Neutrophil (primary cell): ENCODE measurements at regions not wholly inside any gene's neighbourhood (a gene's known extent, or its start where the extent isn't known, plus 50 kb on each side); places are given as distances from the start of the nearest gene placed in this dataset.

Experiments used
- H3K27ac ChIP-seq: fragments of 200-600 bp; sonication (generic); 2 replicates; pipeline ENCODE4 v1.5.1; 2016; ENCODE audit warnings: mild to moderate bottlenecking, moderate library complexity
- H3K27me3 ChIP-seq: fragments of 200-600 bp; sonication (generic); 2 replicates; pipeline ENCODE4 v1.6.0; 2016; ENCODE audit warnings: mild to moderate bottlenecking
- H3K36me3 ChIP-seq: fragments of 200-600 bp; sonication (generic); 2 replicates; pipeline ENCODE4 v1.5.1; 2017
- H3K4me1 ChIP-seq, 2 experiments: fragments of 200-600 bp in 1 of 2; sonication (generic) in 1 of 2; 1 replicate in 1 of 2; 2 replicates in 1 of 2; pipeline versions ENCODE4 v1.5.1 to v1.6.1; 2013 to 2016; ENCODE audit warnings: low read depth in 1 of 2, low read length in 1 of 2, mild to moderate bottlenecking in 1 of 2, moderate library complexity in 1 of 2; ENCODE audit not compliant: control insufficient read depth in 1 of 2, insufficient read depth in 1 of 2
- H3K4me3 ChIP-seq, 2 experiments: fragments of 200-600 bp in 1 of 2; sonication (generic) in 1 of 2; 1 replicate in 1 of 2; 2 replicates in 1 of 2; pipeline ENCODE4 v1.5.1; 2013 to 2016; ENCODE audit warnings: low read depth in 1 of 2, low read length in 1 of 2, mild to moderate bottlenecking in 1 of 2, moderate library complexity in 1 of 2
- H3K9me3 ChIP-seq: fragments of 200-600 bp; sonication (generic); 2 replicates; pipeline ENCODE4 v1.5.1; 2016
- TF ChIP-seq, protein P1 (sequence below): fragments of 200-600 bp; sonication (generic); IDR thresholded peaks from 2 replicates; pipeline ENCODE4 v1.5.1; 2016; ENCODE audit warnings: antibody characterized with exemption

DNA sequence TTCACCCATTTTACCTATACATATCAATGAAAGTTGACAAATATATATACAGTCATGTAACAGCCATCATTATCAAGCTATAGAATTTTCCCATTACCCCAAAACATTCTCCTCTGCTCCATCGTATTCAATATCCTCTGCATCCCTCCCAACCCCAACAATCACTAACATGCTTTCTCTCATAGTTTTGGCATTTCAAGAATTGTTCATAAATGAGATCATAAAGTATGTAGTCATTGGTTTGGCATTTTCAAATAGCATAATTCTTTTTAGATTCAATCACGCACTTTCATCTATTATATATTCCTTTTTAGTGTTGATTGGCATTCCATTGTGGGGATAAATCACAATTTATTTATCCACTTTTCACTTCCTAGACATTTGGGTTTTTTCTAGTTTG, 866.0 kb upstream of the TMEM132C start:
- TF ChIP-seq, protein P1, sequence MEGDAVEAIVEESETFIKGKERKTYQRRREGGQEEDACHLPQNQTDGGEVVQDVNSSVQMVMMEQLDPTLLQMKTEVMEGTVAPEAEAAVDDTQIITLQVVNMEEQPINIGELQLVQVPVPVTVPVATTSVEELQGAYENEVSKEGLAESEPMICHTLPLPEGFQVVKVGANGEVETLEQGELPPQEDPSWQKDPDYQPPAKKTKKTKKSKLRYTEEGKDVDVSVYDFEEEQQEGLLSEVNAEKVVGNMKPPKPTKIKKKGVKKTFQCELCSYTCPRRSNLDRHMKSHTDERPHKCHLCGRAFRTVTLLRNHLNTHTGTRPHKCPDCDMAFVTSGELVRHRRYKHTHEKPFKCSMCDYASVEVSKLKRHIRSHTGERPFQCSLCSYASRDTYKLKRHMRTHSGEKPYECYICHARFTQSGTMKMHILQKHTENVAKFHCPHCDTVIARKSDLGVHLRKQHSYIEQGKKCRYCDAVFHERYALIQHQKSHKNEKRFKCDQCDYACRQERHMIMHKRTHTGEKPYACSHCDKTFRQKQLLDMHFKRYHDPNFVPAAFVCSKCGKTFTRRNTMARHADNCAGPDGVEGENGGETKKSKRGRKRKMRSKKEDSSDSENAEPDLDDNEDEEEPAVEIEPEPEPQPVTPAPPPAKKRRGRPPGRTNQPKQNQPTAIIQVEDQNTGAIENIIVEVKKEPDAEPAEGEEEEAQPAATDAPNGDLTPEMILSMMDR = no peak
- H3K27ac ChIP-seq = no peak overlapping the region
- H3K4me3 ChIP-seq = no peak overlapping the region
- no peaks in the 10 kb centered on the region for H3K4me1 ChIP-seq
- no peaks in the 10 kb centered on the region for H3K36me3 ChIP-seq
- H3K9me3 ChIP-seq = no peaks in the 10 kb centered on the region
- H3K27me3 ChIP-seq = no peaks in the 10 kb centered on the region

DNA sequence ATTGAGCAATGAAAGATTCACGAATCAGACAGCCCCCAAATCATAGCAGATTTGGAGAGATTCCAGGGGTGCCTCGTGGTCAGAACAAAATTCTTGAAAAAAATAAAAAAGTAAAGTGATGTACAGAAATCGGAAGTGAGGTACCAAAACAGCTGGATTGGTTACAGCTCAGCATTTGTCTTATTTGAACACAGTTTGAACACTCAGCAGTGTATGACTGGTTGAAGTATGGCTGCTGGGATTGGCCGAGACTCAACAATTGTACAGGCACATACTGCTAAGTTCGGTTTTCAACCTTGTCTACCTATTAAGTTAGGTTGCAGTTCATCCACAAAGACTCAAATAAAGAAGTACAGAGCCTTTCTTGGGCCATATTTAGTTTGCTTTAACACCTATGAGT, 865.4 kb upstream of the TMEM132C start:
- Histone ChIP-seq H3K9me3 (no peaks in the 10 kb centered on the region), H3K4me1 (no peaks in the 10 kb centered on the region), H3K27ac (no peak overlapping the region), H3K36me3 (no peaks in the 10 kb centered on the region), H3K27me3 (no peaks in the 10 kb centered on the region), H3K4me3 (no peak overlapping the region)
- TF ChIP-seq, protein P1 = no peak

DNA sequence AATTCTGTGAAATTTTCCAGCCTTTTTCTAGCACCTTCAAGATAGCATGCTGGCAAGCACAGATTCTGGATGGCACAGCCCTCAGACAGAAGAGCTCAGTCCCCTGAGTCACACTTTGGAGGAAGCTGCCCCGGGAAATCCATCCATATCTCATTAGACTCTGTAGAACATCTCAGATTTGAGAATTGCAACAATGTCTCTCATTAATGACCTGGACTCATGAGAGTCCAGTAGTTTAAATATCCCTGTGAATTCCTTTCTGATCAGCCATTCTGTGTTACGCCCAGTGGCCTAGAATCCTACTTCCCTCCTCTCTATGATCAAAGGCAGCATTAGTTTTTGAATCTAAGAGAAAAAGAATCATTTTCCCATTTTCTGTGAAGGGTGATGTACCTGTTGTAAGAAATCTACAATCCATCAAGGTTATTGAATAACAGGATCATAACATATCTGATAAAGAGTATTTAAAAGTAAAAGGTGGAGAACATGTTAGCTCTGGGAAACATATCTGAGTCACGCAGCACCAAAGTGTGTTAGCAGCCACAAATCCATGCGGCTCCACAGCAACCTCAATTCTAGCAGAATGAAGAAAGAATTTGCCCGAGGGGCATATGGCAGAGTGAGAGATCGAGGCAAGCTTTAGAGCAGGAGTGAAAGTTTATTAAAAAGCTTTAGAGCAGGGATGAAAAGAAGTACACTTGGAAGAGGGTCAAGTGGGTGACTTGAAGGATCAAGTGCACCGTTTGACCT, 855.6 kb upstream of the TMEM132C start:
- Histone ChIP-seq H3K27me3 (no peaks in the 10 kb centered on the region), H3K36me3 (no peaks in the 10 kb centered on the region), H3K9me3 (no peaks in the 10 kb centered on the region), H3K4me3 (no peak overlapping the region), H3K27ac (no peak overlapping the region), H3K4me1 (no peaks in the 10 kb centered on the region)
- TF ChIP-seq, protein P1 = no peak

DNA sequence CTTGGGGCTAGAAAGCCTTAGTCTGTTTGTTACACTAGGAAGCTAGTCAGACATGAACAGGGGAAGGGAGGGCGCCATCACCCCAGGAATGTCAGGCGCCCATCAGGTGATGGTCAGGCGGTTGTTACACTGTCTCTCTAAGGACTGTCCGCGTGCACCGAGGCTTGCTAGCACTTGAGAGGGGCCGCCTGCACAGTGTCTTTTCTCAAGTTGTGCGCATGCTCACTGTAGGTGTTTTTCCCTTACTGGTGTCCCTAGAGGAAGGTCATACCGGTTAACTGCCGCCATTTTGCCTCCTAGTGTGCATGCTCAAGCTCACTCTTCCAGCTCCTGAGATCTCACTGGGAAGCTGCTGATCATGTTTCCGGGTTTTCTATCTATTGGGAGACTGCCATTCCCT, 855.0 kb upstream of the TMEM132C start:
- no peaks in the 10 kb centered on the region for H3K27me3 ChIP-seq
- TF ChIP-seq, protein P1 = no peak
- H3K4me3 ChIP-seq = no peak overlapping the region
- no peaks in the 10 kb centered on the region for H3K4me1 ChIP-seq
- H3K27ac ChIP-seq = no peak overlapping the region
- H3K9me3 ChIP-seq = no peaks in the 10 kb centered on the region
- no peaks in the 10 kb centered on the region for H3K36me3 ChIP-seq

DNA sequence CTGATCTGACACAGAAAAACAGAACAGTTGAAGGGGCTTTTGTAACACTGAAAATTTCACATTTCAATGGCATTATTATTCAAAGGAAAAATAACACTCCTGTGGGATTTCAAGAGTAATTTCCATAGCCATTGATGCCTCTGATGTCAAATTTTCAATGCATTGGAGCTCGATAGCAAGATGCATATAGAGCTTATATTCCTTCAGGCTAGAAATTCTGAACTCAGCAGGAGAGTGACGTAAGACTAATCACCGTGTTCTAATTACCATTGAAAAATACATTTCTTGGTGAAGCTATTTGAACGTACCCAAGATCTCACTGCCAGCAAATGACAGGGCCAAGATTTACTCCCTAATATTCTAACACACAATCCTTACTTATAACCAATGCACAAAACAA, 854.1 kb upstream of the TMEM132C start:
- H3K9me3 ChIP-seq = no peaks in the 10 kb centered on the region
- no peaks in the 10 kb centered on the region for H3K4me1 ChIP-seq
- H3K27me3 ChIP-seq = no peaks in the 10 kb centered on the region
- H3K4me3 ChIP-seq = no peak overlapping the region
- no peaks in the 10 kb centered on the region for H3K36me3 ChIP-seq
- TF ChIP-seq, protein P1 = no peak
- H3K27ac ChIP-seq = no peak overlapping the region
